ENCODE measurements at regions not wholly inside any gene's neighbourhood (a gene's known extent, or its start where the extent isn't known, plus 50 kb on each side); places are given as distances from the start of the nearest gene placed in this dataset.

- no peaks in the 10 kb centered on the region for H3K27me3 Mint-ChIP-seq
- Histone ChIP-seq H3K27me3 (replicated peaks in 1 of 4; ENCODE audit: control extremely low read depth in 1 of 4, control insufficient read depth in 3 of 4, insufficient read depth in 4 of 4, low read length in 3 of 4) (no peaks in the 10 kb centered on the region), H3K27ac (ENCODE audit: low read length in 2 of 2) (no peak overlapping the region), H3K4me3 (ENCODE audit: control extremely low read depth in 1 of 5, extremely low read depth in 1 of 5, insufficient read depth in 1 of 5, low read depth in 2 of 5, low read length in 4 of 5) (no peak overlapping the region), H2AFZ (ENCODE audit: insufficient read depth, low read depth, low read length, poor library complexity, severe bottlenecking) (no peak overlapping the region), H3K36me3 (replicated peaks in 1 of 2; ENCODE audit: control extremely low read depth in 1 of 2, control insufficient read depth in 1 of 2, extremely low read depth in 1 of 2, insufficient read depth in 2 of 2, low read length in 1 of 2) (no peaks in the 10 kb centered on the region), H3K9ac (ENCODE audit: low read length) (no peak overlapping the region), H3K4me1 (ENCODE audit: control insufficient read depth in 2 of 2, insufficient read depth in 2 of 2, low read length in 2 of 2) (peaks cover 0 to 4% of the 10 kb centered on the region in 2 donors), H3K4me2 (replicated peaks; ENCODE audit: low read depth, low read length, poor library complexity, severe bottlenecking) (no peak overlapping the region), H3K79me2 (ENCODE audit: control insufficient read depth, insufficient read depth, low read length) (no peaks in the 10 kb centered on the region), H3K9me3 (ENCODE audit: control extremely low read depth in 1 of 3, control insufficient read depth in 2 of 3, insufficient read depth in 1 of 3, low read length in 2 of 3) (no peaks in the 10 kb centered on the region), H4K20me1 (ENCODE audit: control insufficient read depth, insufficient read depth, low read length, poor library complexity, severe bottlenecking) (no peaks in the 10 kb centered on the region)
- 100% methylated on average over 1 of the region's 1 CpG for WGBS (ENCODE audit: insufficient coverage)
- ChIA-PET POLR2A (no interaction called here), CTCF (no interaction called here)
- no peaks in the 10 kb centered on the region for H3K9me3 Mint-ChIP-seq (ENCODE audit: insufficient read depth)
- no peak overlapping the region for H3K27ac Mint-ChIP-seq
- peaks cover 7% of the 10 kb centered on the region for H3K4me1 Mint-ChIP-seq
- intact Hi-C loops (cut with micrococcal nuclease), result no loop called here
- H3K4me3 Mint-ChIP-seq, result no peak overlapping the region
- TF ChIP-seq CTCF (IDR thresholded peaks at IDR 0.05) (no peak), EZH2 (IDR thresholded peaks at IDR 0.05; ENCODE audit: borderline replicate concordance, insufficient read depth, low read depth, low read length, poor library complexity, severe bottlenecking) (no peak)
- DNase-seq (no peak), ATAC-seq (ENCODE audit: low read depth) (no peak)
Observed at GRCh38 chr2:12379143-12379542, 337.6 kb upstream of the TRIB2 start.

- Mint-ChIP-seq H3K9me3 (ENCODE audit: insufficient read depth) (no peaks in the 10 kb centered on the region), H3K27ac (no peak overlapping the region), H3K4me3 (no peak overlapping the region), H3K27me3 (no peaks in the 10 kb centered on the region), H3K4me1 (no peaks in the 10 kb centered on the region)
- H3K4me3 ChIP-seq (ENCODE audit: control extremely low read depth in 1 of 5, extremely low read depth in 1 of 5, insufficient read depth in 1 of 5, low read depth in 2 of 5, low read length in 4 of 5), result no peak overlapping the region
- no peaks in the 10 kb centered on the region for H4K20me1 ChIP-seq (ENCODE audit: control insufficient read depth, insufficient read depth, low read length, poor library complexity, severe bottlenecking)
- no peaks in the 10 kb centered on the region for H3K27me3 ChIP-seq (replicated peaks in 1 of 4; ENCODE audit: control extremely low read depth in 1 of 4, control insufficient read depth in 3 of 4, insufficient read depth in 4 of 4, low read length in 3 of 4)
- H3K4me1 ChIP-seq (ENCODE audit: control insufficient read depth in 2 of 2, insufficient read depth in 2 of 2, low read length in 2 of 2), result no peaks in the 10 kb centered on the region
- CTCF ChIA-PET, result no interaction called here
- ATAC-seq (ENCODE audit: low read depth) (no peak), DNase-seq (no peak)
- H3K79me2 ChIP-seq (ENCODE audit: control insufficient read depth, insufficient read depth, low read length), result no peaks in the 10 kb centered on the region
- WGBS (ENCODE audit: insufficient coverage), result no CpG with 5 or more reads among the region's 2 CpGs
- TF ChIP-seq EZH2 (IDR thresholded peaks at IDR 0.05; ENCODE audit: borderline replicate concordance, insufficient read depth, low read depth, low read length, poor library complexity, severe bottlenecking) (no peak), CTCF (IDR thresholded peaks at IDR 0.05) (no peak)
- H3K9ac ChIP-seq (ENCODE audit: low read length), result no peak overlapping the region
- intact Hi-C loops (cut with micrococcal nuclease), result no loop called here
- H3K4me2 ChIP-seq (replicated peaks; ENCODE audit: low read depth, low read length, poor library complexity, severe bottlenecking), result no peak overlapping the region
- H3K36me3 ChIP-seq (replicated peaks in 1 of 2; ENCODE audit: control extremely low read depth in 1 of 2, control insufficient read depth in 1 of 2, extremely low read depth in 1 of 2, insufficient read depth in 2 of 2, low read length in 1 of 2), result no peaks in the 10 kb centered on the region
- no peak overlapping the region for H2AFZ ChIP-seq (ENCODE audit: insufficient read depth, low read depth, low read length, poor library complexity, severe bottlenecking)
- H3K27ac ChIP-seq (ENCODE audit: low read length in 2 of 2), result no peak overlapping the region
- no peaks in the 10 kb centered on the region for H3K9me3 ChIP-seq (ENCODE audit: control extremely low read depth in 1 of 3, control insufficient read depth in 2 of 3, insufficient read depth in 1 of 3, low read length in 2 of 3)
- POLR2A ChIA-PET, result no interaction called here
Observed at GRCh38 chr2:12381543-12382325, 335.0 kb upstream of the TRIB2 start.

Measured in B cell (primary cell).